DND-41 (cell line): ENCODE measurements at regions not wholly inside any gene's neighbourhood (a gene's known extent, or its start where the extent isn't known, plus 50 kb on each side); places are given as distances from the start of the nearest gene placed in this dataset.

Experiments
- ATAC-seq: fragments of 200-7000 bp; cut with Tn5 transposase; 3 replicates; pipeline ENCODE4 v1.9.1; 2021; ENCODE audit warnings: low read depth; ENCODE audit not compliant: insufficient read depth
- DNase-seq: peaks from one replicate; pipeline ENCODE4 v3.0.0-alpha.2; 2020
- H2AFZ ChIP-seq: 2 replicates; pipeline ENCODE4 v1.6.0; 2012; ENCODE audit warnings: low read depth, low read length
- H3K27ac ChIP-seq: 2 replicates; pipeline ENCODE4 v1.5.1; 2012; ENCODE audit warnings: low read length, inconsistent platforms
- H3K27me3 ChIP-seq: fragments of 200-600 bp; sonication (generic); 2 replicates; pipeline ENCODE4 v1.6.0; 2012; ENCODE audit warnings: low read length, mild to moderate bottlenecking, inconsistent platforms; ENCODE audit not compliant: insufficient read depth, poor library complexity
- H3K36me3 ChIP-seq: 2 replicates; pipeline ENCODE4 v1.5.1; 2012; ENCODE audit warnings: low read length, inconsistent platforms; ENCODE audit not compliant: insufficient read depth
- H3K4me1 ChIP-seq: 2 replicates; pipeline ENCODE4 v1.5.1; 2012; ENCODE audit warnings: mild to moderate bottlenecking, low read length; ENCODE audit not compliant: insufficient read depth
- H3K4me2 ChIP-seq: 2 replicates; pipeline ENCODE4 v1.6.0; 2012; ENCODE audit warnings: mild to moderate bottlenecking, moderate library complexity, low read length, inconsistent platforms; ENCODE audit not compliant: insufficient read depth
- H3K4me3 ChIP-seq, 2 experiments: fragments of 200-600 bp in 1 of 2; shearing (Covaris generic) in 1 of 2; 2 replicates each; pipeline ENCODE4 v1.5.1; 2012 to 2016; ENCODE audit warnings: inconsistent platforms in 2 of 2, low read length in 2 of 2, mild to moderate bottlenecking in 2 of 2, low read depth in 1 of 2, moderate library complexity in 1 of 2
- H3K79me2 ChIP-seq: 2 replicates; pipeline ENCODE4 v1.6.0; 2012; ENCODE audit warnings: low read length, inconsistent platforms; ENCODE audit not compliant: insufficient read depth
- H3K9ac ChIP-seq: 2 replicates; pipeline ENCODE4 v1.6.0; 2012; ENCODE audit warnings: low read depth, mild to moderate bottlenecking, inconsistent platforms, low read length, moderate library complexity
- H3K9me3 ChIP-seq: 2 replicates; pipeline ENCODE4 v1.5.1; 2012; ENCODE audit warnings: low read length, moderate library complexity, mild to moderate bottlenecking, inconsistent platforms; ENCODE audit not compliant: insufficient read depth, severe bottlenecking
- H4K20me1 ChIP-seq: 2 replicates; pipeline ENCODE4 v1.6.0; 2012; ENCODE audit warnings: low read length; ENCODE audit not compliant: insufficient read depth
- CTCF ChIP-seq: IDR thresholded peaks from 2 replicates; pipeline ENCODE4 v1.5.1; 2012; ENCODE audit warnings: borderline replicate concordance, low read length, moderate library complexity, mild to moderate bottlenecking; ENCODE audit not compliant: poor library complexity, severe bottlenecking; ENCODE audit errors: extremely low read depth
- EZH2 ChIP-seq: IDR thresholded peaks from 3 replicates; pipeline ENCODE4 v1.6.1; 2012; ENCODE audit warnings: borderline replicate concordance, low read depth, mild to moderate bottlenecking, moderate library complexity, low read length, inconsistent platforms; ENCODE audit not compliant: severe bottlenecking

- Histone ChIP-seq H4K20me1 (no peaks in the 10 kb centered on the region), H3K4me2 (peak overlapping the region; percentile 55), H3K36me3 (no peaks in the 10 kb centered on the region), H3K4me3 (peak overlapping the region; percentile 28 to 56; a peak in 3 of 4 replicates), H3K27ac (peak overlapping the region; percentile 63), H3K9me3 (no peaks in the 10 kb centered on the region), H3K79me2 (no peaks in the 10 kb centered on the region), H2AFZ (peak overlapping the region; percentile 63), H3K27me3 (no peaks in the 10 kb centered on the region), H3K4me1 (peaks cover 16% of the 10 kb centered on the region), H3K9ac (peak overlapping the region; percentile 61)
- ATAC-seq (peak; percentile 95), DNase-seq (peak; percentile 58)
- TF ChIP-seq CTCF = no peak
- no peak for TF ChIP-seq EZH2
Measured at GRCh38 chr21:17139696-17140095, 373.1 kb upstream of the CXADR start.

- Histone ChIP-seq H3K4me1 (no peaks in the 10 kb centered on the region), H3K36me3 (no peaks in the 10 kb centered on the region), H3K79me2 (no peaks in the 10 kb centered on the region), H3K27ac (no peak overlapping the region), H2AFZ (no peak overlapping the region), H3K4me3 (no peak overlapping the region), H3K9ac (no peak overlapping the region), H3K9me3 (no peaks in the 10 kb centered on the region), H3K27me3 (no peaks in the 10 kb centered on the region), H3K4me2 (no peak overlapping the region), H4K20me1 (no peaks in the 10 kb centered on the region)
- DNase-seq (no peak), ATAC-seq (no peak)
- TF ChIP-seq CTCF (peak; percentile 27), EZH2 (no peak)
Measured at GRCh38 chr21:17146426-17146825, 366.4 kb upstream of the CXADR start.

- no peak overlapping the region for H3K9ac ChIP-seq
- no peak for DNase-seq
- H2AFZ ChIP-seq = no peak overlapping the region
- no peaks in the 10 kb centered on the region for H3K36me3 ChIP-seq
- no peaks in the 10 kb centered on the region for H3K79me2 ChIP-seq
- no peaks in the 10 kb centered on the region for H3K9me3 ChIP-seq
- no peak overlapping the region for H3K4me3 ChIP-seq
- H3K4me1 ChIP-seq = no peaks in the 10 kb centered on the region
- no peaks in the 10 kb centered on the region for H4K20me1 ChIP-seq
- TF ChIP-seq EZH2 (no peak), CTCF (no peak)
- H3K27me3 ChIP-seq = no peaks in the 10 kb centered on the region
- no peak overlapping the region for H3K27ac ChIP-seq
- H3K4me2 ChIP-seq = no peak overlapping the region
- no peak for ATAC-seq
Measured at GRCh38 chr21:17159697-17160096, 353.1 kb upstream of the CXADR start.

- DNase-seq = no peak
- H2AFZ ChIP-seq = no peak overlapping the region
- H3K36me3 ChIP-seq = no peaks in the 10 kb centered on the region
- H3K4me3 ChIP-seq = no peak overlapping the region
- peaks cover under 1% of the 10 kb centered on the region for H3K9me3 ChIP-seq
- no peak overlapping the region for H3K9ac ChIP-seq
- no peak overlapping the region for H3K4me2 ChIP-seq
- H4K20me1 ChIP-seq = no peaks in the 10 kb centered on the region
- H3K4me1 ChIP-seq = no peaks in the 10 kb centered on the region
- H3K79me2 ChIP-seq = no peaks in the 10 kb centered on the region
- H3K27ac ChIP-seq = no peak overlapping the region
- TF ChIP-seq EZH2 (no peak), CTCF (no peak)
- ATAC-seq = no peak
- H3K27me3 ChIP-seq = no peaks in the 10 kb centered on the region
Measured at GRCh38 chr21:17185674-17186073, 327.2 kb upstream of the CXADR start.
